ENCODE measurements at regions not wholly inside any gene's neighbourhood (a gene's known extent, or its start where the extent isn't known, plus 50 kb on each side); places are given as distances from the start of the nearest gene placed in this dataset.

DNA sequence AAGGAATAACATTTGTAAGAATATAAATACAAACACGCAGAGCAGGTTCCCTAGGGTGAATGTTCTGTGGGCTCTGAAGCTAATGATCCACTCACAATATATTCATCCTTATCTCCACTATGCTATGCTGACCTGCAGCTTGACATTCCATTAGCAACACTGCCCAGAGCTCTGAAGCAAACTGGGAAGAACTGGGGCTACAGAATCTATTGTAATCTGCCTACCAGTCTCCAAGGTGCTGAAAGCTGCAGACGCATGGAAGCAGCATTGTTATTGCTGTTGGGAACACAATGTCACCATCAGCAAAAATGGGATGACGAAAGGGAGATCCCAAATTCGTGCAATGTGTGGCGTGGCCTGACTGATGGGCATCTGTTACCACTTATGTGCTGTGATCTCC lies 316.7 kb upstream of the RORA start (continued):
- no peak for TF ChIP-seq CEBPB (IDR thresholded peaks at IDR 0.05; ENCODE audit: low read depth)
- no peak for TF ChIP-seq ELF1 (IDR thresholded peaks at IDR 0.05; ENCODE audit: borderline replicate concordance, low read depth)
- TF ChIP-seq RAD21 (IDR thresholded peaks at IDR 0.05; ENCODE audit: low read depth) = no peak
- TF ChIP-seq CBX3 (IDR thresholded peaks at IDR 0.05; ENCODE audit: low read depth) = no peak
- no peak for TF ChIP-seq EZH2phosphoT487 (IDR thresholded peaks at IDR 0.05; ENCODE audit: borderline replicate concordance)

DNA sequence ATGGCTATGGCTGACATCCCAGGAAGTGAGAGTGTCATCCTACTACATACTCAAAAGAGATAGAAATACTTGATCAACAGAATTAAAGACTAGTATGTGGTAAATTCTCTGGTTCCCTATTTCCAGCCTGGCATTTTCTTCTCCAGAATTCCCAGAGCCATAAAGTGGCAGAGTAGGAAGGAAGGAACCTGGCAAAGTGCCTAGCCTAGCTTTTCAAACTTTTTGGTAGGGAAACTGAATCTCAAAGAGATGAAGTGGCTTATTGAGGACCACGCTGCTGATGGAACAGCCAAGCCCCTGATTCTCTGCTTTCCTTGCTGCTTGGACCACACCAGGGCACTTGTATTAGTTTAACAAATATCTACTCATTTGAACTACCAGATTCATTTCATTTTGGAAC lies 312.4 kb upstream of the RORA start:
- BruUV-seq (replicated peaks) = no TSS peak
- H3K4me3 ChIP-seq (replicated peaks in 1 of 2; ENCODE audit: low read depth in 1 of 2, low read length in 2 of 2) = no peak overlapping the region
- TF ChIP-seq SIN3A (IDR thresholded peaks at IDR 0.05; ENCODE audit: low read depth) (no peak), SRF (IDR thresholded peaks at IDR 0.05; ENCODE audit: low read depth) (no peak), FOSL1 (IDR thresholded peaks at IDR 0.05; ENCODE audit: low read depth) (no peak), ELF1 (IDR thresholded peaks at IDR 0.05; ENCODE audit: borderline replicate concordance, low read depth) (no peak), ZFX (IDR thresholded peaks at IDR 0.05) (no peak), EZH2phosphoT487 (IDR thresholded peaks at IDR 0.05; ENCODE audit: borderline replicate concordance) (no peak), EZH2 (IDR thresholded peaks at IDR 0.05) (no peak), EGR1 (IDR thresholded peaks at IDR 0.05; ENCODE audit: low read depth) (no peak), SP1 (IDR thresholded peaks at IDR 0.05; ENCODE audit: low read depth) (no peak), ZNF274 (IDR thresholded peaks at IDR 0.05; ENCODE audit: low read depth, low read length) (no peak), JUND (IDR thresholded peaks at IDR 0.05) (no peak), TCF7L2 (IDR thresholded peaks at IDR 0.05; ENCODE audit: borderline replicate concordance, extremely low read depth, insufficient read depth, insufficient read length) (no peak), CEBPB (IDR thresholded peaks at IDR 0.05; ENCODE audit: low read depth) (no peak)
- TF ChIP-seq, protein P1, sequence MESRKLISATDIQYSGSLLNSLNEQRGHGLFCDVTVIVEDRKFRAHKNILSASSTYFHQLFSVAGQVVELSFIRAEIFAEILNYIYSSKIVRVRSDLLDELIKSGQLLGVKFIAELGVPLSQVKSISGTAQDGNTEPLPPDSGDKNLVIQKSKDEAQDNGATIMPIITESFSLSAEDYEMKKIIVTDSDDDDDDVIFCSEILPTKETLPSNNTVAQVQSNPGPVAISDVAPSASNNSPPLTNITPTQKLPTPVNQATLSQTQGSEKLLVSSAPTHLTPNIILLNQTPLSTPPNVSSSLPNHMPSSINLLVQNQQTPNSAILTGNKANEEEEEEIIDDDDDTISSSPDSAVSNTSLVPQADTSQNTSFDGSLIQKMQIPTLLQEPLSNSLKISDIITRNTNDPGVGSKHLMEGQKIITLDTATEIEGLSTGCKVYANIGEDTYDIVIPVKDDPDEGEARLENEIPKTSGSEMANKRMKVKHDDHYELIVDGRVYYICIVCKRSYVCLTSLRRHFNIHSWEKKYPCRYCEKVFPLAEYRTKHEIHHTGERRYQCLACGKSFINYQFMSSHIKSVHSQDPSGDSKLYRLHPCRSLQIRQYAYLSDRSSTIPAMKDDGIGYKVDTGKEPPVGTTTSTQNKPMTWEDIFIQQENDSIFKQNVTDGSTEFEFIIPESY (IDR thresholded peaks at IDR 0.05; ENCODE audit: extremely low read depth, insufficient replicate concordance, low read length) = no peak
- TF ChIP-seq, protein P2, sequence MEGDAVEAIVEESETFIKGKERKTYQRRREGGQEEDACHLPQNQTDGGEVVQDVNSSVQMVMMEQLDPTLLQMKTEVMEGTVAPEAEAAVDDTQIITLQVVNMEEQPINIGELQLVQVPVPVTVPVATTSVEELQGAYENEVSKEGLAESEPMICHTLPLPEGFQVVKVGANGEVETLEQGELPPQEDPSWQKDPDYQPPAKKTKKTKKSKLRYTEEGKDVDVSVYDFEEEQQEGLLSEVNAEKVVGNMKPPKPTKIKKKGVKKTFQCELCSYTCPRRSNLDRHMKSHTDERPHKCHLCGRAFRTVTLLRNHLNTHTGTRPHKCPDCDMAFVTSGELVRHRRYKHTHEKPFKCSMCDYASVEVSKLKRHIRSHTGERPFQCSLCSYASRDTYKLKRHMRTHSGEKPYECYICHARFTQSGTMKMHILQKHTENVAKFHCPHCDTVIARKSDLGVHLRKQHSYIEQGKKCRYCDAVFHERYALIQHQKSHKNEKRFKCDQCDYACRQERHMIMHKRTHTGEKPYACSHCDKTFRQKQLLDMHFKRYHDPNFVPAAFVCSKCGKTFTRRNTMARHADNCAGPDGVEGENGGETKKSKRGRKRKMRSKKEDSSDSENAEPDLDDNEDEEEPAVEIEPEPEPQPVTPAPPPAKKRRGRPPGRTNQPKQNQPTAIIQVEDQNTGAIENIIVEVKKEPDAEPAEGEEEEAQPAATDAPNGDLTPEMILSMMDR (IDR thresholded peaks at IDR 0.05 in 2 of 3, conservative IDR thresholded peaks at IDR 0.05 in 1 of 3; ENCODE audit: borderline replicate concordance in 1 of 3, insufficient read depth in 1 of 3, low read depth in 2 of 3, low read length in 2 of 3) = no peak
- H3K4me1 ChIP-seq (ENCODE audit: control insufficient read depth in 1 of 2, insufficient read depth in 2 of 2, low read length in 2 of 2) = no peaks in the 10 kb centered on the region
- no peak overlapping the region for H3K9ac ChIP-seq (ENCODE audit: low read length)
- DNase-seq (ENCODE audit: low read depth, low spot score) (no peak), ATAC-seq (no peak)
- no peak overlapping the region for H3K27ac ChIP-seq (ENCODE audit: low read depth, low read length)
- no peaks in the 10 kb centered on the region for H3K27me3 ChIP-seq (ENCODE audit: insufficient read depth, low read length)
- ChIA-PET POLR2A (no interaction called here), CTCF (no interaction called here), RAD21 (ENCODE audit: low non-redundant PET in 1 of 2, low total read pairs in 2 of 2, uncharacterized antibody in 2 of 2, unreplicated experiment in 2 of 2) (no interaction called here)
- intact Hi-C loops (cut with micrococcal nuclease) = no loop called here
- no peaks in the 10 kb centered on the region; a peak in 1 of 4 replicates for H3K9me3 ChIP-seq (ENCODE audit: control insufficient read depth in 1 of 2, insufficient read depth in 1 of 2, low read depth in 1 of 2, low read length in 2 of 2)
- no peaks in the 10 kb centered on the region for H3K9me2 ChIP-seq (ENCODE audit: insufficient read depth)
- H4K20me1 ChIP-seq (ENCODE audit: insufficient read depth) = no peaks in the 10 kb centered on the region
- no peak overlapping the region for H2AFZ ChIP-seq (ENCODE audit: low read depth, low read length, poor library complexity, severe bottlenecking)
- no peaks in the 10 kb centered on the region for H3K36me3 ChIP-seq (ENCODE audit: control insufficient read depth in 1 of 2, insufficient read depth in 2 of 2, low read length in 2 of 2)
- no peak overlapping the region for H3K4me2 ChIP-seq (ENCODE audit: low read length)
- H3K79me2 ChIP-seq (ENCODE audit: insufficient read depth, low read length) = no peaks in the 10 kb centered on the region
